ENCODE measurements at regions not wholly inside any gene's neighbourhood (a gene's known extent, or its start where the extent isn't known, plus 50 kb on each side); places are given as distances from the start of the nearest gene placed in this dataset.

GRCh38 chr10:110375121-110375520 lies 70.4 kb upstream of the SMNDC1 start:
- TF ChIP-seq CTCF (IDR thresholded peaks at IDR 0.05) (no peak), POLR2A (IDR thresholded peaks at IDR 0.05) (no peak)
